ENCODE measurements at regions not wholly inside any gene's neighbourhood (a gene's known extent, or its start where the extent isn't known, plus 50 kb on each side); places are given as distances from the start of the nearest gene placed in this dataset.
A peak's percentile ranks its signal among the peaks of the same experiment; 100 is the strongest.

- no peak for DNase-seq (ENCODE audit: low spot score)
Observed at GRCh38 chr13:84658491-84659358, 776.5 kb upstream of the SLITRK1 start.

DNA sequence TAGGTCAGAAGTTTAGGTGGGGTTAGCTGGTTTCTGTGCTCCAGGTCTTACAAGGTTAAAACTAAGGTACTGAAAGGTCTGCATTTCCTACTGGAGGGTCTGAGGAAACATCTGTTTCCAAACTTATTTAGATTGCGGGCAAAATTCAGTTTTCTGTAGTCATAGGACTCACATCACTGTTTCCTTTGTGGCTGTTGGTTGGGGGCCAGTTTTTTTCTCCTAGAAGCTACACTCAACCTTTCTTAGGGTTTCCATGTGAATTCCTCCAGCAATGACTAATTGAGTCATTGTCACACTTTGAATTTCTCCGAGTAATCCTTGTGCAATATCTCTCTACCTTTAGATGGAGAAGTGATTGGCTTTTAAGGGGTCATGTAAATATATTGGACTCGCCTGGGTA, 773.4 kb upstream of the SLITRK1 start:
- no peak for DNase-seq (ENCODE audit: low spot score)

DNA sequence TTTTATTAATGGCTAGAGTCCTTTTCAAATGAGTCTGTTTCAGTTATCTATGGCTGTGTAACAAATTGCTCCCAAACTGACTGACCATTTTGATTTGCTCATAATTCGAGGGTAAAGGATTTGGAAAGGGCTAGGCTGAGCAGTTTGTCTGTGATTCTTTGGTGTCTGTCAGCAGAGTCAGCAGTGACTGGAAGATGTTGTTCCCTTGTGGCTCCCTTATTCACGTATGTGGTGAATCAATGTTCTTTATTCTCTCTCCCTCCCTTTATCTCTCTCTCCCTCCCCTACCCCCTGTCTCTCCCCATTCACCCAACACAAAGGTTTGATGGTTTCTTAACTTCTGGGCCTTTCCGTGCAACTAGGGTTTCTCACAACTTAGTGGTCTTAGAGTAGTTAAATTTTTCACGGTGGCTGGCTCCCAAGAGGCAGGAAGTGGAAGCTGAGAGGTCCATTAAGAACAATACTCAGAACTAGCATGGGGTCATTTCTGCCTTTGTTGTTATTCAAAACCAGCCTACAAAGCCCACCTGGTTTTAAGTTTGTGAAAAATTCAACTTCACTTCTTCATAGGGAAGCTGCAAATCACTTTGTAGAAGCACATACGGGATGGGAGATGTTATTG, 772.5 kb upstream of the SLITRK1 start:
- no peak for DNase-seq (ENCODE audit: low spot score)

DNA sequence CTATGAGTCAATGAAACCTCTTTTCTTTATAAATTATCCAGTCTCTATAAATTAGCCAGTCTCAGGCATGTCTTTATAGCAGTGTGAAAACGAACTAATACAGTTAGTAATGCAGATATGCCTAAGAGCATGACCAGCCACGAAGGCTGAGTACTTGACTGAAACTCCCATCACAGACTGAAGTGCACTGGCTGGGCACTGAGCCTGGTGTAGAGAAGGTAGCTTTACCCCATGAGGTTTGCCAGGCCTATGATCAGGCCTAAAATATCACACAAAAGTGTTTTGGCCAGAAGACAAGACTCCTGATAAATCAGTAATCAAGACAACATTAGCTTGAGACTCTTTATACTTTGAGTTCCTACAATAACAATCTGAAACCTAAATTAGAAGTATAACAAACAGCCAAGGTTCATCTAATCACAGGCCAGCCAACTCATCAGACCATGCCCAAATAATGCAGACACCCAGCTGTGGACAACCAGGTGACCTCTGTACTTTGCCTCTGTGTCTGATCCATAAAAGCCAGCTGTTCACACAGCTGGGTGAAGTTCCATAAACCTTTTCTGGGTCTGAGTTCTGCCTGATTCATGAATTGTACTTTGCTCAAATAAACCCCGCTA, 771.8 kb upstream of the SLITRK1 start:
- DNase-seq (ENCODE audit: low spot score), result no peak

DNA sequence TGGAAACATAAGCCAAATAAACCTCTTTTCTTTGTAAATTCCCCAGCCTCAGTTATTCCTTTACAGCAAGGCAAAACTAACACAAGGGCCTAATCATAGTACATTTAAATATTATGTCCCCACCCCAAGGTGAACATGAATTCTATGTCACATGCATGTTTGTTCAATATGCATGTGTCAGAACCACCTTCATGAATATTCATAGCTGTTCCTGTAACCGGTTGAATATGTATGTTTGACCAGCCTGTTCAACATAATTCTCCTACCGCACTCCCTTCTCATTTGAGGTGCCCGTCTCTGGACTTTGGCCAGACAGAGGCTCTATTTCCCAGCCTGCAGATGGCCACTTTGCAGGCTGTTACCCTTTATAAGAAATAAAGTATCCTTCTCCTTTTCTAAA, 769.4 kb upstream of the SLITRK1 start:
- DNase-seq (ENCODE audit: low spot score), result no peak

- peak; percentile 50 for DNase-seq (ENCODE audit: low spot score)
Observed at GRCh38 chr13:84651288-84651687, 769.0 kb upstream of the SLITRK1 start.

GRCh38 chr13:84649853-84650252, 767.6 kb upstream of the SLITRK1 start:
- peak; percentile 32 for DNase-seq (ENCODE audit: low spot score)

DNA sequence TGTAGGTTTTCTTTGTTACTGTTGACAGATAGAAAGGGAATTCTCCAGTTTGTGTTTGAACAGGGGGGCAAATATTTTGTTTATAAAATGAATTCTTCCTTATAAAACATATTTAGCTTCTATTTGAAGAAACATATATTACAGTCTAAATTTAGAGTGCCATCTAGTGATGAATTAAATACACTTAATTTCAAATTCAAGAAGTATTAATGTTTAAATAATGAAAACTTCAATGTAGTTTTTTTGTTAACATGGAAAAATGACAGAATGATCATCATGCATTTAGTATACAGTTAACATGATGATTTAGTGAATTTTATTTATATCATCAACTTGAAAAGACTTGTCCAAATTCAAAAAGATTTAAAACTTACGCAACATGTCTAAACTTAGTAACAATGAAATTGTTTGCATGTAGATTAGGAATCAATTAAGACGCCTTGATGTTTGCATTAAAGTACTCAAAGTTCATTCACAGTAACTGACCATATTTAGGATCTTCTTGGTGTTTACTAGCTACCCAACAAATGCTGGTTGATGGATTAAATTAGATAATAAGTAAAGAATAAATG, 765.9 kb upstream of the SLITRK1 start:
- no peak for DNase-seq (ENCODE audit: low spot score)

DNA sequence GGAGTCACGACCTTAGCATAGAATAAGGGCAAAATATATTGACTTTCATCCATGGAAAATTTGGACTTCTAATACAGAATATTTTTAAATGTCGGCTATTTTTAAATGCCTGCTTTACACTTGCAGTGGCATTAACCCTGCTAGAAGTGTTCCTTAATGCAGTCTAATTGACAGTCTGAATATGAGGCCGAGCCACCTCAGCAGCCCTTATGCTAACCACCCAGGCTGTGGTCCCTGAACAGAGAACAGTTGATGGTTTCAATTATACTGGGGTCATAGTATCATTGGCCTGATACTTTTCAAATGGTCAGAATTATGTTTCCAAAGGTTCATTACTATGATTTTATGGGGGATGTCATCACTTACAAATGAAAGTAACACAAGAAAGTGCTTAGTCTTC, 764.7 kb upstream of the SLITRK1 start:
- no peak for DNase-seq (ENCODE audit: low spot score)

DNA sequence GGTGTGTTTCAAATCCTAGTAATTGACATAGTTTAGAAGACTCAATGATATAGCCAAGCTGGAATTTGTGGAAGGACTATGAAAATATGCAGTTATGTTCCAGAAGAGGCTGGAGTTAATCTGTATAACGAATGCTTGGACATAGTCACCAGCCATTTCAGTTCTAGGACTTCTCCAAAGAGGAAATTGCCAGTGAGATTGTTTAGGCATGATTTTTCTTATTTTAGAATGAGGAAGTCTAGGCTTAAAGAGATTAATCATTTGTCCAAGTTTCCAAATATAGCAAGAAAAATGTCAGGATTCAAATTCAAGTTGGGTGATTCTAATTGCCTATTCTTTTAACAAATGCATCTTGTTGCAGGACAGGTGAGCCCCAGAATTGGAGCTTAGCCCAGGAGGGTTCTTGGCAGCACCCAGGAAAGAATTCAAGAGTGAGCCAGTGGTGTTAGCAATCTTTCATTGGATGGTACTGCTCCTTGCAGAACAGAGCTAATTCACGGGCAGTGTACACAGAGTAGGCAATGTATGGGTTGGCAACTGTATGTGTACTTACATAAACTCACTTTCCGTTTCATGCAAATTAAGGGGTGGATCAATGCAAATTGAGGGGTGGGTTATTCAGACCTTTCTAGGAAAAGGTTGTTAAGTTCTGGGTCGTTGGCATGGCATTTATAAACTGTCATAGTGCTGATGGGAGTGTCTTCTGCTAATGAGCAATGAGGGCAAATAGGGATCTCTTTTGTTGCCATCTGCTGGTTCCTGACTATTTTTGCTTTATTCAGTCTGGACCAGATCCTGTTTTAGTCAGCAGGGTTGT, 763.1 kb upstream of the SLITRK1 start:
- DNase-seq (ENCODE audit: low spot score), result no peak

GRCh38 chr13:84641491-84641890, 759.2 kb upstream of the SLITRK1 start:
- no peak for DNase-seq (ENCODE audit: low spot score)

GRCh38 chr13:84640691-84641090, 758.4 kb upstream of the SLITRK1 start:
- DNase-seq (ENCODE audit: low spot score), result no peak

- DNase-seq (ENCODE audit: low spot score), result no peak
Observed at GRCh38 chr13:84630476-84630875, 748.2 kb upstream of the SLITRK1 start.

GRCh38 chr13:84616864-84617263, 734.6 kb upstream of the SLITRK1 start:
- no peak for DNase-seq (ENCODE audit: low spot score)

- DNase-seq (ENCODE audit: low spot score), result peak; percentile 4
Observed at GRCh38 chr13:84609716-84610115, 727.4 kb upstream of the SLITRK1 start.

GRCh38 chr13:84607261-84608013, 725.2 kb upstream of the SLITRK1 start:
- DNase-seq (ENCODE audit: low spot score), result peak; percentile 57

GRCh38 chr13:84606616-84607015, 724.3 kb upstream of the SLITRK1 start:
- DNase-seq (ENCODE audit: low spot score), result no peak

GRCh38 chr13:84605927-84606326, 723.7 kb upstream of the SLITRK1 start:
- no peak for DNase-seq (ENCODE audit: low spot score)

- DNase-seq (ENCODE audit: low spot score), result no peak
Observed at GRCh38 chr13:84591444-84591843, 709.2 kb upstream of the SLITRK1 start.

- DNase-seq (ENCODE audit: low spot score), result no peak
Observed at GRCh38 chr13:84590663-84591062, 708.4 kb upstream of the SLITRK1 start.

GRCh38 chr13:84588023-84588422, 705.7 kb upstream of the SLITRK1 start:
- no peak for DNase-seq (ENCODE audit: low spot score)

All from A172 (cell line).